ENCODE measurements at regions not wholly inside any gene's neighbourhood (a gene's known extent, or its start where the extent isn't known, plus 50 kb on each side); places are given as distances from the start of the nearest gene placed in this dataset.

DNA sequence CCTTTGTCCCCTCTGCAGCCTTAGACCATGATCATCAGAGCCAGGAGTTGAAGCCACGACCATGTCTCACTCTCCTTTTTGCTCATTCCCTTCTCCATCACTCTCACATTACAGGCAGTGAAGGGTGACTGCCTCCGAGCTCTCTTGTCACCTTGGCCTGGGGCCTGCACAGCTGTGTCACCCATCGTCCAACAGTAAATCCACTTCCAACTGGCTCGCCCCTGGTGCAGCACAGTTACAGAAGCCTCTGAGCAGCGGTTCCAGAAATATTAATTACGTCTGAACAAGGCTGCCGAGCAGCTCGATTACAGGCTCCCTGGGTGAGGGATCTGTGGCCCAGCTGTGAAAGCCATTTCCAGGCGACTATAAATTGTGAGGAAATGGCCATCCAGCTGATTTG, 528.2 kb downstream of the NR2F2 start:
- no peak for TF ChIP-seq EZH2phosphoT487 (IDR thresholded peaks at IDR 0.05; ENCODE audit: insufficient read depth, low read depth)
- TF ChIP-seq EZH2 (IDR thresholded peaks at IDR 0.05; ENCODE audit: insufficient read depth, poor library complexity, severe bottlenecking): no peak

Measured in GM23248 (cell line).